Heart right ventricle (tissue), 16 donors: ENCODE measurements at regions not wholly inside any gene's neighbourhood (a gene's known extent, or its start where the extent isn't known, plus 50 kb on each side); places are given as distances from the start of the nearest gene placed in this dataset.
A peak's percentile ranks its signal among the peaks of the same experiment; 100 is the strongest.

Source experiments
- ATAC-seq, 8 donors: fragments of 200-7000 bp; cut with Tn5 transposase; one replicate each; pipeline ENCODE4 v1.9.1; 2020; ENCODE audit warnings: mild to moderate bottlenecking in 8 of 8, moderate library complexity in 8 of 8, moderate number of reproducible peaks in 1 of 8
- DNase-seq, 2 donors: peaks; one replicate each; pipeline ENCODE4 v3.0.0-alpha.2; 2020
- H3K27ac ChIP-seq, 10 donors: fragments of 200-600 bp; sonication (generic) in 2 of 10; one replicate each; pipeline versions ENCODE4 v1.5.0 to v1.8.0; 2020 to 2022; ENCODE audit warnings: mild to moderate bottlenecking in 3 of 10
- H3K27me3 ChIP-seq, 7 donors: fragments of 200-600 bp; one replicate each; pipeline ENCODE4 v1.8.0; 2021 to 2022; ENCODE audit warnings: mild to moderate bottlenecking in 2 of 7
- H3K36me3 ChIP-seq, 9 donors: fragments of 200-600 bp; sonication (generic) in 1 of 9; one replicate each; pipeline versions ENCODE4 v1.5.0 to v1.8.0; 2020 to 2022; ENCODE audit warnings: mild to moderate bottlenecking in 2 of 9
- H3K4me1 ChIP-seq, 9 donors: fragments of 200-600 bp; sonication (generic) in 1 of 9; one replicate each; pipeline versions ENCODE4 v1.5.0 to v1.8.0; 2020 to 2022; ENCODE audit warnings: mild to moderate bottlenecking in 4 of 9
- H3K4me3 ChIP-seq, 10 donors: fragments of 200-600 bp; sonication (generic) in 2 of 10; one replicate each; pipeline versions ENCODE4 v1.5.0 to v1.8.0; 2020 to 2022; ENCODE audit warnings: mild to moderate bottlenecking in 7 of 10, moderate library complexity in 2 of 10
- H3K9me3 ChIP-seq, 11 donors: fragments of 200-600 bp in 10 of 11; sonication (generic) in 2 of 11; one replicate each; pipeline versions ENCODE4 v1.5.0 to v1.8.0; 2013 to 2022; ENCODE audit warnings: mild to moderate bottlenecking in 2 of 11, control low read depth in 1 of 11, moderate library complexity in 1 of 11
- WGBS, 2 donors: extraction: QIAGEN DNeasy Blood & Tissue Kit; methylation state at CpG; one replicate each; pipeline ENCODE4 v1.1.7; 2013; ENCODE audit warnings: inconsistent platforms in 1 of 2; 5-methylcytosine and 5-hydroxymethylcytosine counted together
- intact Hi-C, 10 donors: fragments of 100-400 bp; cut with DNase I; formaldehyde crosslinking; loops; one replicate each; pipeline versions ENCODE4 v1.11.1 to v1.14.2; 2022
- TF ChIP-seq, protein P1 (sequence below), 9 donors: fragments of 200-600 bp; sonication (generic) in 2 of 9; IDR thresholded peaks; one replicate each; pipeline versions ENCODE4 v1.5.0 to v1.8.0; 2021 to 2022; ENCODE audit warnings: antibody characterized with exemption in 9 of 9, mild to moderate bottlenecking in 5 of 9, moderate library complexity in 1 of 9
- donor health status: Arrhythmogenic right ventricular cardiomyopathy.
- donor health status: ischemic (EF 13 %, LVEDD 7.1; RV severe dilation, severe dysfunction).
- donor health status: healthy with polysubstance abuse.
- donor health status: DM: no; HTN: yes; CAD: no.
- donor health status: DM: no; HTN: no; CAD: no.
- donor health status: ischemic (EF 25% LVEDD 6.9; RV normal size, moderate dysfunction).
- donor health status: ischemic (EF 25% LVEDD 5.7; RV mildly dilated, moderate dysfunction).
- donor health status: healthy.
- donor health status: DM: yes; HTN: yes; CAD: no.
- donor health status: Ischemic cardiomyopathy.
- donor health status: ischemic (EF 35%, LVEDD 5.7; RV mildly dilated, moderate dysfunction).
- donor health status: nonischemic (EF 11% LVEDD 7.7; RV severe dilation, severe dysfunction).
- donor health status: DM: yes; HTN: yes; CAD: no.
- donor health status: PGD.
- donor health status: ischemic (EF 29% LVEDD 5.4; RV normal size, mild dysfunction).
- donor health status: nonischemic (EF 23%, LVEDD 6.1; RV moderate dilation, normal function).

DNA sequence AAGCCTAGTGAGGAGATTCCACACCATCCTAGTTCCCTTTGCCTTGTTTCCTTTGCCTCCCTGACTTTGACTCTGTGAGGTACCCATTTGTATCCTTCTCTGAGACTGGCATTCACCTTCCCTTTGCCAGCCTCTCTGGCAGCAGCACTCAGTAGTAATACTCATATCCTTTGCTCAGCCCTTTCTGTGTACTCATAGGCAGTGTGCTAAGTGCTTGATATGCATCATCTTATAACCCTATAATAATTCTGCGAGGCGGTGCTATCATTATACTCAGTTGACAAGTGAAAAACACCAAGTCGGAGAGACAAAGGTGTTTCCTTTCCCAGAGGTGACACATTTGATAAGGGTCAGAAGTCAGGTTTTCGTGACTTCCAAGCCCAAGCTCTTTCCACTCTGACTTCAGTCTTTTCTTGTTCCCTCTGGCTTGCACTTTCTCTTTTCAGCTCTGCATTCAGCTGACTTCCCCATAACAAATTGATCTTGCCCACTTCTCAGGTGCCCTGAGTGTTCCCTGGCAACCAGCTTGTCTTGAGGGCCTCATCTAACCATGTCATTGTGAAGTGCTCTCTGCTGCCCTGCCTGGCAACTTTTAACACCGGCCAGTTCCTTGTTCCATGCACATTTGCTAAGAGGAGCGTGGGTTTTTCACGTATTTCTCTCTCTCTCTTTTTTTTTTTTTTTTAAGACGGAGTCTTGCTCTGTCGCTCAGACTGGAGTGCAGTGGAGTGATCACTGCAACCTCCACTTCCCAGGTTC lies 94.5 kb upstream of the UPP2 start:
- peaks cover 0 to 10% (median 3%) of the 10 kb centered on the region in 9 donors for H3K4me1 ChIP-seq
- intact Hi-C loops = loop anchor here in 6 of 10 donors (2.0 to 10.0 kb wide), 8 partner anchors 112 to 702 kb away; partner anchors contain the start of gene ACVR1 (in 2 of the 6)
- 71 to 75% methylated on average over 9 of the region's 9 CpGs for WGBS, 2 donors

DNA sequence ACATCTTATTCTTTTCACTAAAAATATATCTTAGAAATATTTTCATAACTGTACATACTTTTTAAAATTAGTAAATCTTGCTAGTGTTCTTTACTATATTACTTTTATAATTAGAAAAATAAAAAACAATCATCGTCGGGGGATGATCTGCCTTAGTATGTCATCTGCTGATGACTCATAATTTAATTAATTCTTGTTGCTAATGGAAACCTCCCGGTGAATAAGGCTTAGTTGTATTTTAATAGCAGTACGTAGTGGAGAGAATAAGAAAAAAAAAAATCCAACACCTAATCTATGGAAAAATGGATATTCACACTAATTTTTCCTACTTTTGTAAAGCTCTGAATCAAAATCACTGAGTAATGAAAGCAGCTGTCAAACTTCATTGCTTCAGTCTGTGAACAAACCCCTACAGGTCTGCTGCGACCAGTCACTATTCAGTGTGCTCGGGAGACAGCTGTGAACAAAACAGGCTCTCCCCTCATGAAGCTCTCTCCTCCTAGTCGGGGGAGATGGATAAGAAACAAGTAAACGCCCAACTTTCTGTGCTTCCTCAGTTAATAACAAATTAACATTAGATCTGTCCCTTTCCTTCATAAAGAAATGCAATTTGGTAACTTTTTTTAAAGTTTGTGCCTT lies 97.4 kb upstream of the UPP2 start:
- H3K36me3 ChIP-seq = no peaks in the 10 kb centered on the region
- no peaks in the 10 kb centered on the region for H3K27me3 ChIP-seq
- peaks cover 0 to under 1% (median 0%) of the 10 kb centered on the region in 11 donors for H3K9me3 ChIP-seq
- TF ChIP-seq, protein P1, sequence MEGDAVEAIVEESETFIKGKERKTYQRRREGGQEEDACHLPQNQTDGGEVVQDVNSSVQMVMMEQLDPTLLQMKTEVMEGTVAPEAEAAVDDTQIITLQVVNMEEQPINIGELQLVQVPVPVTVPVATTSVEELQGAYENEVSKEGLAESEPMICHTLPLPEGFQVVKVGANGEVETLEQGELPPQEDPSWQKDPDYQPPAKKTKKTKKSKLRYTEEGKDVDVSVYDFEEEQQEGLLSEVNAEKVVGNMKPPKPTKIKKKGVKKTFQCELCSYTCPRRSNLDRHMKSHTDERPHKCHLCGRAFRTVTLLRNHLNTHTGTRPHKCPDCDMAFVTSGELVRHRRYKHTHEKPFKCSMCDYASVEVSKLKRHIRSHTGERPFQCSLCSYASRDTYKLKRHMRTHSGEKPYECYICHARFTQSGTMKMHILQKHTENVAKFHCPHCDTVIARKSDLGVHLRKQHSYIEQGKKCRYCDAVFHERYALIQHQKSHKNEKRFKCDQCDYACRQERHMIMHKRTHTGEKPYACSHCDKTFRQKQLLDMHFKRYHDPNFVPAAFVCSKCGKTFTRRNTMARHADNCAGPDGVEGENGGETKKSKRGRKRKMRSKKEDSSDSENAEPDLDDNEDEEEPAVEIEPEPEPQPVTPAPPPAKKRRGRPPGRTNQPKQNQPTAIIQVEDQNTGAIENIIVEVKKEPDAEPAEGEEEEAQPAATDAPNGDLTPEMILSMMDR (IDR thresholded peaks at IDR 0.05) = no peak
- DNase-seq (no peak), ATAC-seq (no peak)
- intact Hi-C loops = loop anchor here in 5 of 10 donors (5.0 to 10.0 kb wide), 4 partner anchors 109 to 699 kb away; partner anchors contain the start of gene ACVR1 (in 1 of the 5)
- H3K4me1 ChIP-seq = peaks cover 0 to 4% (median 0%) of the 10 kb centered on the region in 9 donors
- no peak overlapping the region for H3K27ac ChIP-seq
- no peak overlapping the region for H3K4me3 ChIP-seq
- WGBS, 2 donors = 53 to 66% methylated on average over 8 of the region's 8 CpGs

More for the DNA sequence above, 94.5 kb upstream of the UPP2 start:
- H3K27ac ChIP-seq = no peak overlapping the region
- no peak overlapping the region for H3K4me3 ChIP-seq
- no peaks in the 10 kb centered on the region for H3K9me3 ChIP-seq
- no peaks in the 10 kb centered on the region for H3K27me3 ChIP-seq
- TF ChIP-seq, protein P1 (IDR thresholded peaks at IDR 0.05) = peak in 1 of 9 donors; percentile 22
- H3K36me3 ChIP-seq = no peaks in the 10 kb centered on the region
- DNase-seq (no peak), ATAC-seq (peak in 1 of 8 donors; percentile 74)

DNA sequence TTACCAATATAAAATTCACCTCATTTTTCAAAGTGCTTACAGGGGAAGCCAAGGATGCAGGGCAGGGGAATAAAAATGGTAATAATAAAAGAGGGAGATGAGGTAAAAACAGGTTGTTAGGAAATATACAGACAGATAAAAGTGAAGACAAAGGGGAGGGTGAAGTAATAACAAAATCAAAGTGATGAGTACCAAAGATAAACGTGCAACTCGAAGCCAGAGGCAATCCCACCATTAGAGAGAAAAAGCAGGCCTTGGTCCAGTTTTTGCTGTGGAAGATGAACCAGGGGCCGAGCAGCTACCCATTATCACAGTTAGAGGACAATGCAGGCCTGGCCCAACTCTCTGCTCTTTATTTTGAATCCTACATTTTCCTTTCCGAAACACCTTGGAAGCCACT lies 99.6 kb upstream of the UPP2 start:
- intact Hi-C loops = loop anchor here in 5 of 10 donors (5.0 to 10.0 kb wide), 4 partner anchors 107 to 697 kb away; partner anchors contain the start of gene ACVR1 (in 1 of the 5)
- 84% methylated on average over 4 of the region's 4 CpGs for WGBS, 2 donors
- Histone ChIP-seq H3K4me1 (no peaks in the 10 kb centered on the region), H3K9me3 (peaks cover 0 to 10% (median 0%) of the 10 kb centered on the region in 11 donors), H3K4me3 (no peak overlapping the region), H3K27me3 (no peaks in the 10 kb centered on the region), H3K27ac (no peak overlapping the region), H3K36me3 (no peaks in the 10 kb centered on the region)
- ATAC-seq (no peak), DNase-seq (no peak)
- TF ChIP-seq, protein P1 (IDR thresholded peaks at IDR 0.05) = no peak

DNA sequence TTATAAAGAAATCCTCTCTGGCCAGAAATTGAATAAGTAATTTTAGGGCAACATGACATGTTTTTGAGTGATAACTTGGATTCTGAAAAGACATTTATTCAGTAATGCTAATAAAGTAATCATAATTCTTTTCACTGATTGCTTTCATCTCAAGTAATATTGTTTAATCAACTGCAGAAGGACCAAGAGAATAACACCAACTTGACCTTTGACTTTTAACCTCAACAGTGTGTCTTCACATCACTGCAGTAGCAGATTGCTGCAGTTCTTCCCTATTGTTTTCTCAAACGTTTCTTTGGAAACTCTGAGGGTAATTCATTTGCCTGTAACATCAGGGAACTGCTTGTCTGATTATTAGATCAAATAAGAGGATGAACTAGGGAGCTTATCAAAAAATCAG lies 104.9 kb upstream of the UPP2 start:
- DNase-seq = no peak
- no peak overlapping the region for H3K27ac ChIP-seq
- intact Hi-C loops = no loop called here
- no peak for ATAC-seq
- H3K4me1 ChIP-seq = no peaks in the 10 kb centered on the region
- 33 to 36% methylated on average over 1 of the region's 1 CpG for WGBS, 2 donors
- TF ChIP-seq, protein P1 (IDR thresholded peaks at IDR 0.05) = no peak
- no peaks in the 10 kb centered on the region for H3K36me3 ChIP-seq
- peaks cover 0 to 10% (median 0%) of the 10 kb centered on the region in 11 donors for H3K9me3 ChIP-seq
- no peaks in the 10 kb centered on the region for H3K27me3 ChIP-seq
- no peak overlapping the region for H3K4me3 ChIP-seq
